Kidney (tissue), 13 donors: ENCODE measurements at regions not wholly inside any gene's neighbourhood (a gene's known extent, or its start where the extent isn't known, plus 50 kb on each side); places are given as distances from the start of the nearest gene placed in this dataset.

Source experiments
- DNase-seq, 5 donors: peaks; one replicate each; pipeline ENCODE4 v3.0.0-alpha.2; 2013 to 2020
- FAIRE-seq: peaks from 2 replicates; lab custom pipeline; 2012; peaks lifted over from hg19 to GRCh38; lab: Jason Lieb, UNC
- H3K27ac ChIP-seq, 2 donors: one replicate each; pipeline ENCODE4 v1.7.0; 2013; ENCODE audit warnings: low read depth in 2 of 2, low read length in 2 of 2, inconsistent platforms in 1 of 2
- H3K27me3 ChIP-seq: one replicate; pipeline ENCODE4 v1.7.1; 2013; ENCODE audit warnings: low read length, inconsistent platforms; ENCODE audit not compliant: control insufficient read depth, insufficient read depth
- H3K36me3 ChIP-seq, 3 donors: one replicate each; pipeline versions ENCODE4 v1.7.0 to v1.7.1; 2013; ENCODE audit warnings: low read length in 3 of 3, control low read depth in 1 of 3, inconsistent platforms in 1 of 3; ENCODE audit not compliant: insufficient read depth in 3 of 3, control insufficient read depth in 2 of 3
- H3K4me1 ChIP-seq, 3 donors: one replicate each; pipeline versions ENCODE4 v1.7.0 to v1.7.1; 2013; ENCODE audit warnings: low read length in 3 of 3, inconsistent platforms in 1 of 3, low read depth in 1 of 3; ENCODE audit not compliant: control insufficient read depth in 2 of 3, insufficient read depth in 2 of 3
- H3K4me3 ChIP-seq, 3 donors: one replicate each; pipeline versions ENCODE4 v1.7.0 to v1.8.1; 2013; ENCODE audit warnings: low read length in 3 of 3, control low read depth in 1 of 3, inconsistent platforms in 1 of 3
- H3K9ac ChIP-seq, 3 donors: one replicate each; pipeline versions ENCODE4 v1.7.0 to v1.7.1; 2013; ENCODE audit warnings: low read length in 3 of 3, control low read depth in 1 of 3, inconsistent platforms in 1 of 3
- H3K9me3 ChIP-seq, 3 donors: one replicate each; pipeline versions ENCODE4 v1.7.0 to v1.7.1; 2013; ENCODE audit warnings: low read length in 3 of 3, control low read depth in 1 of 3, inconsistent platforms in 1 of 3; ENCODE audit not compliant: control insufficient read depth in 2 of 3, insufficient read depth in 1 of 3
- CTCF ChIP-seq: IDR thresholded peaks from 3 replicates; pipeline ENCODE4 v1.5.1; 2012; ENCODE audit warnings: mild to moderate bottlenecking, moderate library complexity, borderline replicate concordance; ENCODE audit not compliant: insufficient read depth; ENCODE audit errors: extremely low read depth
- intact Hi-C: fragments of 100-400 bp; cut with DNase I; formaldehyde crosslinking; loops from one replicate; pipeline ENCODE4 v1.11.1; 2022
- donor health status: control.
- donor health status: control.
- donor health status: control.
- donor health status: control.
- donor health status: control.
- donor health status: DM: yes; HTN: yes; CAD: no.
- donor health status: Normal renal cell carcinoma (clear cell type).

- no peaks in the 10 kb centered on the region for H3K27me3 ChIP-seq
- no peak overlapping the region for H3K27ac ChIP-seq
- H3K9me3 ChIP-seq = no peaks in the 10 kb centered on the region
- no peaks in the 10 kb centered on the region for H3K4me1 ChIP-seq
- intact Hi-C loops = no loop called here
- no peak overlapping the region for H3K9ac ChIP-seq
- peak in 4 of 5 donors; percentile 48 to 68 (median 61) for DNase-seq
- no peak overlapping the region for H3K4me3 ChIP-seq
- TF ChIP-seq CTCF = peak; percentile 32
- no peak for FAIRE-seq
- no peaks in the 10 kb centered on the region for H3K36me3 ChIP-seq
Measured at GRCh38 chr1:240691909-240692705, 80.2 kb upstream of the GREM2 start.

DNA sequence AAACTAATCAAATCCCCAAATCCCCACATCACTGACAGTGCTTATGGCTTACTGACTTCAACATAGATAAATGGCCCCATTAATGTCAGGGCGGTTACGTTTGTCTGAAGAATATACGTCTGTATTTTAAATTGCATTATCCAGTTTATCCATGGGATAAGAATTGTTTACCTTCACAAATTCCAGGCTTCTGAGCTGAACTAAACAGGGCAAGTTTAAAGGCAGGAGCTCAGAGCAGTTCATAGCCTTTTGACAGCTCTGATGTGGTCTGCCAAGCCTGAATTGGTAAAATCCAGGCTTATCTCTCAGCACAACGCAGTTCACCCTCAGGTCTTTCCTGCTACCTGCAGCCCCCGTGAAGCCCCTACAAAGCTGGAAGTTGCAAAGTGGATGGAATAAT lies 79.5 kb upstream of the GREM2 start:
- DNase-seq (no peak), FAIRE-seq (no peak)
- intact Hi-C loops = no loop called here
- H3K9ac ChIP-seq = no peak overlapping the region
- no peak overlapping the region for H3K4me3 ChIP-seq
- no peak overlapping the region for H3K27ac ChIP-seq
- H3K36me3 ChIP-seq = no peaks in the 10 kb centered on the region
- H3K4me1 ChIP-seq = no peaks in the 10 kb centered on the region
- H3K9me3 ChIP-seq = no peaks in the 10 kb centered on the region
- TF ChIP-seq CTCF = no peak
- H3K27me3 ChIP-seq = no peaks in the 10 kb centered on the region

DNA sequence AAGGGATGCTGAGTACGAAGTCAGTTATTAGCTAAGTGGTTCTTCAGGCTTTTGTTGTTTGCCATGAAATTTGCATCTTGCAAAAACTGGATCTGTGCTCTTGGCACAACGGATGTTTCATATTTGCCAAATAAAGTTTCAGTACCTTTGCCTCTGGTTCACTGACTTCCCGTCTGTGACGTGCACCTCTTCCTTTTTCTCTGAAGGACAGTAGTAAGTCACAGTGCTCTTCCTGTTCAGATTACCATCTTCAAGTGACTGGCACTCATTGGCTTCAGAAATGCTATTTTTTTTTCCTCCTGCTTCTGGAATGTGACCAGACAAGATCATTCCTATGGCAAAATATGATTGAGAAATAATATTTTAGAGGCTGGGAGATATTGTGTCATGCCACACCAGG lies 75.9 kb upstream of the GREM2 start:
- Histone ChIP-seq H3K4me3 (no peak overlapping the region), H3K9ac (no peak overlapping the region), H3K27me3 (no peaks in the 10 kb centered on the region), H3K4me1 (no peaks in the 10 kb centered on the region), H3K27ac (no peak overlapping the region), H3K36me3 (no peaks in the 10 kb centered on the region), H3K9me3 (no peaks in the 10 kb centered on the region)
- FAIRE-seq (no peak), DNase-seq (no peak)
- no peak for TF ChIP-seq CTCF
- intact Hi-C loops = no loop called here
